Neural progenitor cell (in vitro differentiated cells): ENCODE measurements at regions not wholly inside any gene's neighbourhood (a gene's known extent, or its start where the extent isn't known, plus 50 kb on each side); places are given as distances from the start of the nearest gene placed in this dataset.

ENCODE experiments used
- CTCF ChIP-seq: fragments of 200-600 bp; sonication (generic); IDR thresholded peaks from 2 replicates; pipeline ENCODE4 v1.5.1; 2017; ENCODE audit warnings: antibody characterized with exemption, mild to moderate bottlenecking
- EZH2 ChIP-seq: fragments of 200-600 bp; sonication (generic); IDR thresholded peaks from 2 replicates; pipeline ENCODE4 v1.6.1; 2017; ENCODE audit warnings: antibody characterized with exemption, mild to moderate bottlenecking, moderate library complexity
- EZH2phosphoT487 ChIP-seq: fragments of 200-600 bp; sonication (generic); IDR thresholded peaks from 2 replicates; pipeline ENCODE4 v1.6.1; 2017; ENCODE audit warnings: antibody characterized with exemption

GRCh38 chr6:6417475-6417874, 97.0 kb upstream of the F13A1 start:
- TF ChIP-seq CTCF (no peak), EZH2 (no peak), EZH2phosphoT487 (no peak)
